Endothelial cell of umbilical vein (primary cell): ENCODE measurements at regions not wholly inside any gene's neighbourhood (a gene's known extent, or its start where the extent isn't known, plus 50 kb on each side); places are given as distances from the start of the nearest gene placed in this dataset.

Experiments
- BruUV-seq: library from RNA; stranded (reverse); fragments of 400-500 nt; replicated peaks from 2 replicates; lab custom pipeline; 2021; lab: Mats Ljungman, UMichigan
- CTCF ChIA-PET: fragments of 300-600, 350-600 bp; sonication (Branson Sonifier 250); formaldehyde crosslinking; loops from one replicate; lab custom pipeline; 2021; ENCODE audit warnings: antibody characterized with exemption, inconsistent platforms; lab: Charles Lee
- POLR2A ChIA-PET: fragments of 300-600, 350-600 bp; sonication (Branson Sonifier 250); formaldehyde crosslinking; loops from one replicate; lab custom pipeline; 2021; ENCODE audit warnings: antibody characterized with exemption, inconsistent platforms; lab: Charles Lee
- DNase-seq: peaks from one replicate; pipeline ENCODE4 v3.0.0-alpha.2; 2011; ENCODE audit warnings: low read depth, low spot score
- FAIRE-seq: peaks from 2 replicates; lab custom pipeline; 2011; peaks lifted over from hg19 to GRCh38; lab: Jason Lieb, UNC
- H2AFZ ChIP-seq: 2 replicates; pipeline ENCODE4 v1.6.0; 2012; ENCODE audit warnings: low read depth, low read length, control low read depth, inconsistent platforms
- H3K27ac ChIP-seq: 2 replicates; pipeline ENCODE4 v1.5.1; 2011; ENCODE audit warnings: low read depth, mild to moderate bottlenecking, control low read depth, low read length, moderate library complexity; ENCODE audit not compliant: insufficient read depth
- H3K27me3 ChIP-seq, 2 experiments: 2 replicates each; pipeline versions ENCODE4 v1.6.0 to v1.6.1; 2011; ENCODE audit warnings: low read length in 2 of 2, mixed read lengths in 1 of 2; ENCODE audit not compliant: control insufficient read depth in 2 of 2, insufficient read depth in 2 of 2
- H3K36me3 ChIP-seq, 2 experiments: 2 replicates in 1 of 2; 3 replicates in 1 of 2; pipeline ENCODE4 v1.5.1; 2011; ENCODE audit warnings: low read length in 2 of 2, mild to moderate bottlenecking in 1 of 2, moderate library complexity in 1 of 2; ENCODE audit not compliant: control insufficient read depth in 2 of 2, insufficient read depth in 2 of 2; ENCODE audit errors: extremely low read depth in 1 of 2
- H3K4me1 ChIP-seq: 3 replicates; pipeline ENCODE4 v1.5.1; 2011; ENCODE audit warnings: mild to moderate bottlenecking, low read length; ENCODE audit not compliant: control insufficient read depth, insufficient read depth; ENCODE audit errors: extremely low read depth
- H3K4me2 ChIP-seq: 2 replicates; pipeline ENCODE4 v1.6.1; 2011; ENCODE audit warnings: low read length, control low read depth, mixed read lengths; ENCODE audit not compliant: insufficient read depth
- H3K4me3 ChIP-seq, 3 experiments: fragments of 200-600 bp in 1 of 3; sonication (generic), shearing (Covaris generic) in 1 of 3; replicated peaks in 1 of 3; 2 replicates each; pipeline ENCODE4 v1.5.1; 2011 to 2016; ENCODE audit warnings: control low read depth in 3 of 3, low read length in 3 of 3, mild to moderate bottlenecking in 2 of 3, inconsistent platforms in 1 of 3, low read depth in 1 of 3, moderate library complexity in 1 of 3; ENCODE audit not compliant: insufficient read depth in 1 of 3
- H3K79me2 ChIP-seq: 2 replicates; pipeline ENCODE4 v1.6.0; 2012; ENCODE audit warnings: low read length, inconsistent platforms; ENCODE audit not compliant: control insufficient read depth, insufficient read depth
- H3K9ac ChIP-seq: replicated peaks from 2 replicates; pipeline ENCODE3; 2011; ENCODE audit warnings: low read length, control low read depth; ENCODE audit not compliant: insufficient read depth; ENCODE audit errors: extremely low read depth
- H3K9me1 ChIP-seq: replicated peaks from 3 replicates; pipeline ENCODE4 v1.6.0; 2011; ENCODE audit warnings: mild to moderate bottlenecking, low read length; ENCODE audit not compliant: control insufficient read depth, insufficient read depth; ENCODE audit errors: extremely low read depth
- H3K9me3 ChIP-seq: replicated peaks from 2 replicates; pipeline ENCODE4 v1.5.1; 2012; ENCODE audit warnings: low read length, inconsistent platforms; ENCODE audit not compliant: control insufficient read depth, insufficient read depth
- H4K20me1 ChIP-seq: replicated peaks from 2 replicates; pipeline ENCODE3; 2011; ENCODE audit warnings: mild to moderate bottlenecking, low read length; ENCODE audit not compliant: control insufficient read depth, insufficient read depth; ENCODE audit errors: extremely low read depth
- EZH2 ChIP-seq: IDR thresholded peaks from 2 replicates; pipeline ENCODE4 v1.6.1; 2012; ENCODE audit warnings: borderline replicate concordance, low read depth, mild to moderate bottlenecking, moderate library complexity, low read length, inconsistent platforms; ENCODE audit not compliant: severe bottlenecking
- FOS ChIP-seq: IDR thresholded peaks from 2 replicates; pipeline ENCODE4 v1.6.1; 2011; ENCODE audit warnings: mild to moderate bottlenecking, low read length, moderate library complexity, borderline replicate concordance; ENCODE audit not compliant: insufficient read depth
- GATA2 ChIP-seq: IDR thresholded peaks from 2 replicates; pipeline ENCODE4 v1.7.0; 2011; ENCODE audit warnings: low read depth, mild to moderate bottlenecking, moderate library complexity, mixed read lengths, low read length; ENCODE audit not compliant: insufficient read length, insufficient read depth
- JUN ChIP-seq: IDR thresholded peaks from 2 replicates; pipeline ENCODE4 v1.6.1; 2011; ENCODE audit warnings: borderline replicate concordance, low read depth; ENCODE audit not compliant: insufficient read length, insufficient read depth
- MYC ChIP-seq: IDR thresholded peaks from one replicate; pipeline ENCODE4 v1.6.1; 2011; ENCODE audit warnings: mild to moderate bottlenecking, low read depth, low read length
- POLR2A ChIP-seq: IDR thresholded peaks from 2 replicates; pipeline ENCODE4 v1.6.1; 2012; ENCODE audit warnings: low read depth, mild to moderate bottlenecking, control low read depth, low read length
- POLR2AphosphoS5 ChIP-seq: IDR thresholded peaks from 2 replicates; pipeline ENCODE4 v1.6.1; 2012; ENCODE audit warnings: low read depth, mild to moderate bottlenecking, control low read depth, low read length, moderate library complexity; ENCODE audit not compliant: insufficient read depth
- dilution Hi-C: fragments of 300-500 bp; cut with MboI; formaldehyde crosslinking; loops from one replicate; pipeline ENCODE4 v1.15.0; 2019; ENCODE audit warnings: low sequenced_read_pairs; ENCODE audit not compliant: extremely low pct_ligation_motif_present
- intact Hi-C: fragments of 100-400 bp; cut with micrococcal nuclease; formaldehyde crosslinking; loops from one replicate; pipeline ENCODE4 v1.10.0; 2022
- TF ChIP-seq, protein P1 (sequence below), 2 donors: IDR thresholded peaks; 1 replicate in 1 of 2; 2 replicates in 1 of 2; pipeline ENCODE4 v1.5.1; 2011; ENCODE audit warnings: low read length in 2 of 2, mild to moderate bottlenecking in 2 of 2, moderate library complexity in 2 of 2, control low read depth in 1 of 2, inconsistent platforms in 1 of 2, low read depth in 1 of 2; ENCODE audit not compliant: insufficient read depth in 1 of 2; ENCODE audit errors: extremely low read depth in 1 of 2
- TF ChIP-seq, protein P2 (sequence below): IDR thresholded peaks from 2 replicates; pipeline ENCODE4 v1.6.1; 2011; ENCODE audit not compliant: insufficient read depth, insufficient read length

DNA sequence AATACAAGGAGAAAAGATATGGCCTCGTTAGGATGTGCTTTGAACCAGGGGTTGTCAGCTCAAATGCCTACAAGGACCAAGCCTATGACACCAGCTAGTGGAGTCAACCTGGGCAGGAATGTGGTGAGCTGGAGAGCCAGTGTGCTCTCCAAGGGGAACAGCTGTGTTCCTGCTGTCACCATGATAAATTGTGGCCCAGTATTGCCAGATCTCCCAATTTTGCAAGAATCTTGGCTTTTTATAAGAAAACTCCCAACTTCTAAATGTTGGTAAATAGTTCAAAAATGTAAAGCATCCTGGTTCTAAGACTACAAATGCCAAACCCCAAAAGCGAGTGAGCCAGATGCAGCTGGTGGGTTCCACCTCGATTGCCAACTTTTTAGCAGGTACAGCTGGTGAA, 391.1 kb downstream of the PLPP3 start:
- no peaks in the 10 kb centered on the region for H3K9me1 ChIP-seq
- intact Hi-C loops (no loop called here), dilution Hi-C loops (no loop called here)
- no peak for DNase-seq
- no peak overlapping the region for H2AFZ ChIP-seq
- H3K4me3 ChIP-seq = no peak overlapping the region
- H3K4me1 ChIP-seq = no peaks in the 10 kb centered on the region
- no peak overlapping the region for H3K9ac ChIP-seq
- no peaks in the 10 kb centered on the region for H3K9me3 ChIP-seq
- BruUV-seq = no TSS peak
- CTCF ChIA-PET = no interaction called here
- H3K4me2 ChIP-seq = no peak overlapping the region
- H3K79me2 ChIP-seq = no peaks in the 10 kb centered on the region
- H3K36me3 ChIP-seq = no peaks in the 10 kb centered on the region
- no peaks in the 10 kb centered on the region for H4K20me1 ChIP-seq
- TF ChIP-seq, protein P1, sequence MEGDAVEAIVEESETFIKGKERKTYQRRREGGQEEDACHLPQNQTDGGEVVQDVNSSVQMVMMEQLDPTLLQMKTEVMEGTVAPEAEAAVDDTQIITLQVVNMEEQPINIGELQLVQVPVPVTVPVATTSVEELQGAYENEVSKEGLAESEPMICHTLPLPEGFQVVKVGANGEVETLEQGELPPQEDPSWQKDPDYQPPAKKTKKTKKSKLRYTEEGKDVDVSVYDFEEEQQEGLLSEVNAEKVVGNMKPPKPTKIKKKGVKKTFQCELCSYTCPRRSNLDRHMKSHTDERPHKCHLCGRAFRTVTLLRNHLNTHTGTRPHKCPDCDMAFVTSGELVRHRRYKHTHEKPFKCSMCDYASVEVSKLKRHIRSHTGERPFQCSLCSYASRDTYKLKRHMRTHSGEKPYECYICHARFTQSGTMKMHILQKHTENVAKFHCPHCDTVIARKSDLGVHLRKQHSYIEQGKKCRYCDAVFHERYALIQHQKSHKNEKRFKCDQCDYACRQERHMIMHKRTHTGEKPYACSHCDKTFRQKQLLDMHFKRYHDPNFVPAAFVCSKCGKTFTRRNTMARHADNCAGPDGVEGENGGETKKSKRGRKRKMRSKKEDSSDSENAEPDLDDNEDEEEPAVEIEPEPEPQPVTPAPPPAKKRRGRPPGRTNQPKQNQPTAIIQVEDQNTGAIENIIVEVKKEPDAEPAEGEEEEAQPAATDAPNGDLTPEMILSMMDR (IDR thresholded peaks at IDR 0.05; ENCODE audit: extremely low read depth in 1 of 2, insufficient read depth in 1 of 2, low read depth in 1 of 2, low read length in 2 of 2) = no peak
- no peak for TF ChIP-seq GATA2
- TF ChIP-seq, protein P2, sequence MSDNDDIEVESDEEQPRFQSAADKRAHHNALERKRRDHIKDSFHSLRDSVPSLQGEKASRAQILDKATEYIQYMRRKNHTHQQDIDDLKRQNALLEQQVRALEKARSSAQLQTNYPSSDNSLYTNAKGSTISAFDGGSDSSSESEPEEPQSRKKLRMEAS = no peak
- H3K27ac ChIP-seq = no peak overlapping the region
- no peaks in the 10 kb centered on the region for H3K27me3 ChIP-seq
- POLR2A ChIA-PET = no interaction called here
- no peak for FAIRE-seq

DNA sequence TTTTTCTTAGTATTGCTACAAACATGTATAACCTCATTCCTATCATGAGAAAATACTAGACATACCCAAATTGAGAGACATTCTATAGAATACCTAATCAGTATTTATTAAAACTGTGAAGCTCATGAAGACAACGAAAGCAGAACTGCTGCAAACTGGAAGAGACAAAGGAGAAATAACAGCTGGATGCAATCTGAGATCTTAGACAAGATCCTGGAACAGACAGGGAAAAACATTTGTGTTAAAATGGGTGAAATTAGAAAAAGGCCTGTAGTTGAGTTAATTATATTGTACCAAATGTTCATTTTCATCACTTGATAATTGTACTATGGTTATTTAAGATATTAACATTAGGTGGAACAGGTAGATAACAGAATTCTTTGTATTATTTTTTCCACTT, 392.0 kb downstream of the PLPP3 start:
- Histone ChIP-seq H3K9me1 (no peaks in the 10 kb centered on the region), H3K9me3 (no peaks in the 10 kb centered on the region), H3K79me2 (no peaks in the 10 kb centered on the region), H2AFZ (no peak overlapping the region), H3K27me3 (no peaks in the 10 kb centered on the region), H3K27ac (no peak overlapping the region), H4K20me1 (no peaks in the 10 kb centered on the region), H3K4me3 (no peak overlapping the region), H3K4me1 (no peaks in the 10 kb centered on the region), H3K9ac (no peak overlapping the region), H3K36me3 (no peaks in the 10 kb centered on the region), H3K4me2 (no peak overlapping the region)
- no peak for FAIRE-seq
- no peak for DNase-seq
- CTCF ChIA-PET = no interaction called here
- intact Hi-C loops (no loop called here), dilution Hi-C loops (no loop called here)
- POLR2A ChIA-PET = no interaction called here
- TF ChIP-seq, protein P1 (IDR thresholded peaks at IDR 0.05; ENCODE audit: extremely low read depth in 1 of 2, insufficient read depth in 1 of 2, low read depth in 1 of 2, low read length in 2 of 2) = no peak
- no peak for TF ChIP-seq FOS
- TF ChIP-seq, protein P2 = no peak
- no peak for TF ChIP-seq POLR2AphosphoS5
- no peak for TF ChIP-seq POLR2A
- TF ChIP-seq EZH2 = no peak
- no peak for TF ChIP-seq GATA2
- TF ChIP-seq MYC = no peak
- no peak for TF ChIP-seq JUN
- BruUV-seq = no TSS peak
